Right lobe of liver (tissue), 6 donors: ENCODE measurements at regions not wholly inside any gene's neighbourhood (a gene's known extent, or its start where the extent isn't known, plus 50 kb on each side); places are given as distances from the start of the nearest gene placed in this dataset.

Experiments
- ATAC-seq, 4 donors: fragments of 200-7000 bp; cut with Tn5 transposase; one replicate each; pipeline ENCODE4 v1.9.1; 2020; ENCODE audit warnings: mild to moderate bottlenecking in 4 of 4, moderate library complexity in 4 of 4
- DNase-seq, 3 donors: peaks; one replicate each; pipeline ENCODE4 v3.0.0-alpha.2; 2020
- H3K27ac ChIP-seq, 3 donors: fragments of 200-600 bp; one replicate each; pipeline ENCODE4 v1.8.0; 2022
- H3K27me3 ChIP-seq, 2 donors: fragments of 200-600 bp; one replicate each; pipeline ENCODE4 v1.8.0; 2022
- H3K36me3 ChIP-seq, 4 donors: fragments of 200-600 bp; sonication (generic) in 1 of 4; one replicate each; pipeline versions ENCODE4 v1.5.1 to v1.8.0; 2017 to 2022; ENCODE audit warnings: control low read depth in 1 of 4
- H3K4me1 ChIP-seq, 4 donors: fragments of 200-600 bp; sonication (generic) in 1 of 4; one replicate each; pipeline versions ENCODE4 v1.5.1 to v1.8.0; 2017 to 2022; ENCODE audit warnings: control low read depth in 1 of 4
- H3K4me3 ChIP-seq, 3 donors: fragments of 200-600 bp; one replicate each; pipeline ENCODE4 v1.8.0; 2022
- H3K9me3 ChIP-seq, 4 donors: fragments of 200-600 bp; sonication (generic) in 1 of 4; one replicate each; pipeline versions ENCODE4 v1.5.1 to v1.8.0; 2017 to 2022; ENCODE audit warnings: control low read depth in 1 of 4
- POLR2A ChIP-seq: fragments of 450-650 bp; IDR thresholded peaks from one replicate; pipeline ENCODE4 v1.6.1; 2017; ENCODE audit warnings: antibody characterized with exemption, mild to moderate bottlenecking
- WGBS: methylation state at CpG from one replicate; pipeline ENCODE4 v1.1.6; 2018; ENCODE audit warnings: low coverage, low lambda C conversion rate; ENCODE audit not compliant: insufficient coverage; ENCODE audit errors: missing lambda C conversion rate; 5-methylcytosine and 5-hydroxymethylcytosine counted together
- intact Hi-C, 2 donors: fragments of 100-400 bp; cut with DNase I; formaldehyde crosslinking; loops; one replicate each; pipeline versions ENCODE4 v1.11.2 to v1.14.1; 2022
- TF ChIP-seq, protein P1 (sequence below), 4 donors: fragments of 200-600 bp in 3 of 4; fragments of 450-650 bp in 1 of 4; IDR thresholded peaks; one replicate each; pipeline versions ENCODE4 v1.5.1 to v1.8.0; 2016 to 2022; ENCODE audit warnings: antibody characterized with exemption in 4 of 4, mild to moderate bottlenecking in 2 of 4
- donor health status: DM: no; HTN: yes; CAD: no.
- donor health status: DM: no; HTN: no; CAD: no.
- donor health status: DM: no; HTN: no; CAD: no.
- donor health status: DM: no; HTN: yes; CAD: no.
- donor health status: DM: no; HTN: yes; CAD: no.

- Histone ChIP-seq H3K4me3 (no peak overlapping the region), H3K27ac (no peak overlapping the region), H3K9me3 (no peaks in the 10 kb centered on the region), H3K36me3 (no peaks in the 10 kb centered on the region), H3K27me3 (no peaks in the 10 kb centered on the region), H3K4me1 (no peaks in the 10 kb centered on the region)
- DNase-seq (no peak), ATAC-seq (no peak)
- WGBS = 86% methylated on average over 9 of the region's 9 CpGs
- intact Hi-C loops = no loop called here
- no peak for TF ChIP-seq POLR2A
- TF ChIP-seq, protein P1, sequence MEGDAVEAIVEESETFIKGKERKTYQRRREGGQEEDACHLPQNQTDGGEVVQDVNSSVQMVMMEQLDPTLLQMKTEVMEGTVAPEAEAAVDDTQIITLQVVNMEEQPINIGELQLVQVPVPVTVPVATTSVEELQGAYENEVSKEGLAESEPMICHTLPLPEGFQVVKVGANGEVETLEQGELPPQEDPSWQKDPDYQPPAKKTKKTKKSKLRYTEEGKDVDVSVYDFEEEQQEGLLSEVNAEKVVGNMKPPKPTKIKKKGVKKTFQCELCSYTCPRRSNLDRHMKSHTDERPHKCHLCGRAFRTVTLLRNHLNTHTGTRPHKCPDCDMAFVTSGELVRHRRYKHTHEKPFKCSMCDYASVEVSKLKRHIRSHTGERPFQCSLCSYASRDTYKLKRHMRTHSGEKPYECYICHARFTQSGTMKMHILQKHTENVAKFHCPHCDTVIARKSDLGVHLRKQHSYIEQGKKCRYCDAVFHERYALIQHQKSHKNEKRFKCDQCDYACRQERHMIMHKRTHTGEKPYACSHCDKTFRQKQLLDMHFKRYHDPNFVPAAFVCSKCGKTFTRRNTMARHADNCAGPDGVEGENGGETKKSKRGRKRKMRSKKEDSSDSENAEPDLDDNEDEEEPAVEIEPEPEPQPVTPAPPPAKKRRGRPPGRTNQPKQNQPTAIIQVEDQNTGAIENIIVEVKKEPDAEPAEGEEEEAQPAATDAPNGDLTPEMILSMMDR (IDR thresholded peaks at IDR 0.05) = no peak
These were observed 101.2 kb downstream of the MPP7 start for GRCh38 chr10:28201410-28202400.

DNA sequence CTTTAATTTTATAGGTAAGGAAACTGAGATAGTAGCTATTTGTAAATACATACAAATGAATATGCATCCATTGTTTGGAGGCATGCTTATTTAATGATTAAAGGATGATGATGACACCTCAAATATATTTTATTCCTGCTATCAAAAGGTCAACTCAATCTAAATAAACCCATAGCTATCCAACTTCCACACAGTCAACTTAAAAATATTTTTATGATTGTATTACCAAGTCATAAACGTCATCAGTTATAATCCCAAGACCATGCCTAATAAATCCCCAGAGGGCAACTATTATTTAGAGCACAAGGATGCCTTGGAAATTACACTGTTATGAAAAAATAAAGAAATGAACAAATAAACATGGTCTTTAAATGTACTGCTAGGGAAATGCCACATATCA lies 102.1 kb downstream of the MPP7 start:
- no peak overlapping the region for H3K4me3 ChIP-seq
- ATAC-seq = no peak
- H3K4me1 ChIP-seq = no peaks in the 10 kb centered on the region
- whole genome bisulfite sequencing = 93% methylated on average over 1 of the region's 1 CpG
- DNase-seq = no peak
- H3K27ac ChIP-seq = no peak overlapping the region
- intact Hi-C loops = no loop called here
- no peaks in the 10 kb centered on the region for H3K9me3 ChIP-seq
- no peaks in the 10 kb centered on the region for H3K36me3 ChIP-seq
- no peaks in the 10 kb centered on the region for H3K27me3 ChIP-seq
- TF ChIP-seq, protein P1 (IDR thresholded peaks at IDR 0.05) = no peak
- no peak for TF ChIP-seq POLR2A

GRCh38 chr10:28199941-28200340 lies 102.9 kb downstream of the MPP7 start:
- Histone ChIP-seq H3K27me3 (no peaks in the 10 kb centered on the region), H3K36me3 (no peaks in the 10 kb centered on the region), H3K4me1 (no peaks in the 10 kb centered on the region), H3K9me3 (no peaks in the 10 kb centered on the region), H3K4me3 (no peak overlapping the region), H3K27ac (no peak overlapping the region)
- intact Hi-C loops = no loop called here
- TF ChIP-seq, protein P1 (IDR thresholded peaks at IDR 0.05) = no peak
- no peak for TF ChIP-seq POLR2A
- DNase-seq (no peak), ATAC-seq (no peak)
- WGBS = 70% methylated on average over 7 of the region's 7 CpGs

GRCh38 chr10:28190196-28190595 lies 112.7 kb downstream of the MPP7 start:
- TF ChIP-seq POLR2A = no peak
- TF ChIP-seq, protein P1 (IDR thresholded peaks at IDR 0.05) = no peak
- 79% methylated on average over 3 of the region's 3 CpGs for WGBS
- ATAC-seq (no peak), DNase-seq (no peak)
- intact Hi-C loops = no loop called here
- Histone ChIP-seq H3K9me3 (no peaks in the 10 kb centered on the region), H3K36me3 (no peaks in the 10 kb centered on the region), H3K27me3 (no peaks in the 10 kb centered on the region), H3K27ac (no peak overlapping the region), H3K4me3 (no peak overlapping the region), H3K4me1 (no peaks in the 10 kb centered on the region)
